ENCODE measurements at regions not wholly inside any gene's neighbourhood (a gene's known extent, or its start where the extent isn't known, plus 50 kb on each side); places are given as distances from the start of the nearest gene placed in this dataset.

DNA sequence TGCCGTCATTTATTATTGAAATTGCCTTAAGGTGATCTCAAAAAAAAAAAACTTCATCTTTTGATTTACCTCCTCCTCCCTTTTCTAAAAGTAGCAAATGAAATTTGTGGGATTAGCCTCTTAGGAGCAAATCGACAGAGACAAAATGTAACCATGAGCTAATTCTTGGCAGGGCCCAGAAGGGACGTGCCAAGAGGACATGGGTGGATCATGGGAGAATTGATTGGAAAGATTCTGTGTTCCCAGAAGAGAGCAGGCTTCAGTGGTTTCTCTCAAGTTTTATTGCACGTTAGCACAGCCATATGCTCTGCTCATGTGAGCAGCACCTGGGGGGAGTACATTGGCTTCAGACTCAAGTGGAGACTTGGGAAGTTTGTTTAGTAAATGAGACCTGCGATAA, 394.6 kb downstream of the ELAVL2 start:
- WGBS, 2 donors: 65 to 81% methylated on average over 5 of the region's 5 CpGs
- no peak overlapping the region for H3K27ac ChIP-seq
- H3K4me1 ChIP-seq: no peaks in the 10 kb centered on the region
- no peaks in the 10 kb centered on the region for H3K9me3 ChIP-seq
- no peak for TF ChIP-seq POLR2A (IDR thresholded peaks at IDR 0.05)
- TF ChIP-seq, protein P1, sequence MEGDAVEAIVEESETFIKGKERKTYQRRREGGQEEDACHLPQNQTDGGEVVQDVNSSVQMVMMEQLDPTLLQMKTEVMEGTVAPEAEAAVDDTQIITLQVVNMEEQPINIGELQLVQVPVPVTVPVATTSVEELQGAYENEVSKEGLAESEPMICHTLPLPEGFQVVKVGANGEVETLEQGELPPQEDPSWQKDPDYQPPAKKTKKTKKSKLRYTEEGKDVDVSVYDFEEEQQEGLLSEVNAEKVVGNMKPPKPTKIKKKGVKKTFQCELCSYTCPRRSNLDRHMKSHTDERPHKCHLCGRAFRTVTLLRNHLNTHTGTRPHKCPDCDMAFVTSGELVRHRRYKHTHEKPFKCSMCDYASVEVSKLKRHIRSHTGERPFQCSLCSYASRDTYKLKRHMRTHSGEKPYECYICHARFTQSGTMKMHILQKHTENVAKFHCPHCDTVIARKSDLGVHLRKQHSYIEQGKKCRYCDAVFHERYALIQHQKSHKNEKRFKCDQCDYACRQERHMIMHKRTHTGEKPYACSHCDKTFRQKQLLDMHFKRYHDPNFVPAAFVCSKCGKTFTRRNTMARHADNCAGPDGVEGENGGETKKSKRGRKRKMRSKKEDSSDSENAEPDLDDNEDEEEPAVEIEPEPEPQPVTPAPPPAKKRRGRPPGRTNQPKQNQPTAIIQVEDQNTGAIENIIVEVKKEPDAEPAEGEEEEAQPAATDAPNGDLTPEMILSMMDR (IDR thresholded peaks at IDR 0.05): no peak
- intact Hi-C loops (cut with DNase I): no loop called here
- H3K27me3 ChIP-seq: no peaks in the 10 kb centered on the region
- no peak for DNase-seq
- H3K36me3 ChIP-seq: no peaks in the 10 kb centered on the region
- H3K4me3 ChIP-seq: no peak overlapping the region

DNA sequence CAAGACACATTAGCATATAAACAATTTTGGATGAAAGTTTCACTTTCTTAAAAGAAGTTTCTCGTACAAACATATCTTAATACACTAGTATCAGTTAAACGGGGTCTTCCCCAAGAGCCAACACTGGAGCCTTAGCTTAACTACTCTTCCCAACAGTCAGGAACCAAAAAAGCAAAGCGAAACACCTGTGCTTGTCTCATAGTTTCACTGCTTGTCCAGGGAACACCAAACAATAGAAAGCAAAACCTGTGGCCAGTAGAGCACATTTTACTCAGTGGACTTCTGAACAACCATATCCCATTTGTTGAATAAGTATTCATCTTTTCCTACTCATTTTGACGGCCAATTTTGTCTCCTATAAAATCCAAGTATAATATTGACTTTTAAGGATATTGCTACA, 391.4 kb downstream of the ELAVL2 start:
- intact Hi-C loops (cut with DNase I): no loop called here
- no peak overlapping the region for H3K4me3 ChIP-seq
- TF ChIP-seq, protein P1 (IDR thresholded peaks at IDR 0.05): no peak
- no peak for TF ChIP-seq POLR2A (IDR thresholded peaks at IDR 0.05)
- 63 to 74% methylated on average over 4 of the region's 4 CpGs for WGBS, 2 donors
- DNase-seq: no peak
- no peaks in the 10 kb centered on the region for H3K9me3 ChIP-seq
- H3K27me3 ChIP-seq: no peaks in the 10 kb centered on the region
- H3K4me1 ChIP-seq: no peaks in the 10 kb centered on the region
- H3K27ac ChIP-seq: no peak overlapping the region
- H3K36me3 ChIP-seq: no peaks in the 10 kb centered on the region

DNA sequence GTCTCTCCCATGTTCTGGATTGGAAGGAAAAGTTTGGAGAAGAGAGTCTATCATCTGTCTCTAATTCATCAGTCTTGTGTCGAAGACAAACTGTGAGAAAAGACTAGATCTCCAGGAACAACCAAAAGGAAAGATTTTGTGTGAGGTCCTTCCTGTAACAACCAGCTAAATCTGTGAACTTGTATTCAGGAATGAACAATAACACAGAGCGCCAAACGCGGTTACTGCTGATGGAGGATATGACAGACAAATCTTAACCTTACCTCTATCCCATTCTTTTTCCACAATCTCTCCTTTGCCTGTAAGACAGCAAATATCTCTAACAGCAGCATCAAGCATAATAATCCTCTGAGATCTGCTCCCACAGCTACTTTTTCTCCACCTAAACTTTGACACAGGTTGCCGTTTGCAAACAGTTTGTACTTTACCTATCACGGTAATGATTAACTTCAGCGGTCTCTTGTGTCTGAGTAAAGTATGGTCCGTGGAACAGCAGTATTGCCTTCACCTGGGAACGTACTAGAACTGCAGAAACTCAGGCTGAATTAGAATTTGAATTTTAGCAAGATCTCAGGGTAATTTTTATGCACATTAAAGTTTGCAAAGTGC, 387.6 kb downstream of the ELAVL2 start:
- Histone ChIP-seq H3K27me3 (no peaks in the 10 kb centered on the region), H3K4me1 (no peaks in the 10 kb centered on the region), H3K9me3 (no peaks in the 10 kb centered on the region), H3K27ac (no peak overlapping the region), H3K36me3 (no peaks in the 10 kb centered on the region), H3K4me3 (no peak overlapping the region)
- intact Hi-C loops (cut with DNase I): no loop called here
- 72 to 82% methylated on average over 9 of the region's 9 CpGs for WGBS, 2 donors
- TF ChIP-seq, protein P1 (IDR thresholded peaks at IDR 0.05): no peak
- TF ChIP-seq POLR2A (IDR thresholded peaks at IDR 0.05): no peak
- DNase-seq: no peak

DNA sequence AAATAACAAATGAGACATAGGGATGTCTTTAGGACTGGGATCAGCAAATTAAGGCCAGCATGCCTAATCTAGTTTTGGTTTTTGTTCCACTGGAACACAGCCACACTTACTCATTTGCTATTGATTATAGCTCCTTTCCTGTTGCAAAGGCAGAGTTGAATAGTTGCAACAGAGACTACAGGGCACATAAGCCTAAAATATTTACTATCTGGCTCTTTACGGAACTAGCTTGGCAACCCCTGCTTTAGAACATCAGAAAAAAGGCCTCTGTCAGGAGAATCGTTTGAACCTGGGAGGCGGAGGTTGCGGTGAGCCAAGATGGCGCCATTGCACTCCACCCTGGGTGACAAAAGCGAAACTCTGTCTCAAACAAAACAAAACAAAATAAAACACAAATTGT, 384.8 kb downstream of the ELAVL2 start:
- 84 to 89% methylated on average over 6 of the region's 6 CpGs for WGBS, 2 donors
- Histone ChIP-seq H3K27me3 (no peaks in the 10 kb centered on the region), H3K36me3 (no peaks in the 10 kb centered on the region), H3K4me1 (no peaks in the 10 kb centered on the region), H3K9me3 (no peaks in the 10 kb centered on the region), H3K27ac (no peak overlapping the region), H3K4me3 (no peak overlapping the region)
- intact Hi-C loops (cut with DNase I): loop anchor here (5.0 kb wide), 1 partner anchor 49 kb away; no protein-coding TSS in a partner anchor
- TF ChIP-seq, protein P1 (IDR thresholded peaks at IDR 0.05): no peak
- TF ChIP-seq POLR2A (IDR thresholded peaks at IDR 0.05): no peak
- no peak for DNase-seq

DNA sequence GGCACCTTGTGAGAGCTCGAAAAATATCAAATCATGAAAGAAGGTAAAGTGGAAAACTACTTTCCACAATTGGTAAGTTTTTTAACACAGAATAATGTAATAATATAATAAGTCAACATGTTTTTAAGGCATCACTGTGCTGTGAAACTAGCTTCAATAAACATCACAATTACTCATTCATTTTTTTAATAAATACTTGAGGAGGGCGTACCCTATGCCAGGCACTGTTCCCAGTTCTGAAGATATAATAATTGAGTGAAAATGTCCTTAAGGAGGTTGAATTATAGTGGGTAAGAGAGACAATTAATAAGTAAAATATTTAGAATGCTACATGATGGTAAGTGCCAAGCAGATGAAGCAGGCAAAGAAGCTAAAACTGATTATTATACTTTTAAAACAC, 381.4 kb downstream of the ELAVL2 start:
- WGBS, 2 donors: 45 to 54% methylated on average over 2 of the region's 2 CpGs
- no peak overlapping the region for H3K27ac ChIP-seq

More for the DNA sequence above, 381.4 kb downstream of the ELAVL2 start:
- DNase-seq: no peak
- Histone ChIP-seq H3K4me3 (no peak overlapping the region), H3K9me3 (no peaks in the 10 kb centered on the region), H3K36me3 (no peaks in the 10 kb centered on the region), H3K27me3 (no peaks in the 10 kb centered on the region), H3K4me1 (no peaks in the 10 kb centered on the region)
- intact Hi-C loops (cut with DNase I): loop anchor here (5.0 kb wide), 1 partner anchor 52 kb away; no protein-coding TSS in a partner anchor
- TF ChIP-seq, protein P1 (IDR thresholded peaks at IDR 0.05): no peak
- no peak for TF ChIP-seq POLR2A (IDR thresholded peaks at IDR 0.05)
